ENCODE measurements at regions not wholly inside any gene's neighbourhood (a gene's known extent, or its start where the extent isn't known, plus 50 kb on each side); places are given as distances from the start of the nearest gene placed in this dataset.

GRCh38 chr21:26743524-26743923, 101.7 kb downstream of the ADAMTS1 start:
- intact Hi-C loops (cut with micrococcal nuclease) = no loop called here

GRCh38 chr21:26739189-26739588, 106.0 kb downstream of the ADAMTS1 start:
- intact Hi-C loops (cut with micrococcal nuclease) = no loop called here

- intact Hi-C loops (cut with micrococcal nuclease) = no loop called here
Observed at GRCh38 chr21:26736449-26736848, 108.8 kb downstream of the ADAMTS1 start.

GRCh38 chr21:26732432-26733221, 112.6 kb downstream of the ADAMTS1 start:
- intact Hi-C loops (cut with micrococcal nuclease) = loop anchor here (1.0 kb wide), 1 partner anchor 969 kb away; no protein-coding TSS in a partner anchor

GRCh38 chr21:26719750-26720149, 125.5 kb downstream of the ADAMTS1 start:
- intact Hi-C loops (cut with micrococcal nuclease) = loop anchor here (10.0 kb wide), 1 partner anchor 545 kb away; the partner anchor contains the start of gene APP

- intact Hi-C loops (cut with micrococcal nuclease) = loop anchor here (1.0 to 10.0 kb wide), 2 partner anchors 542 to 822 kb away; partner anchors contain the start of gene APP
Observed at GRCh38 chr21:26717146-26717739, 128.0 kb downstream of the ADAMTS1 start.

- intact Hi-C loops (cut with micrococcal nuclease) = loop anchor here (10.0 kb wide), 1 partner anchor 541 kb away; the partner anchor contains the start of gene APP
Observed at GRCh38 chr21:26715878-26716506, 129.2 kb downstream of the ADAMTS1 start.

GRCh38 chr21:26715116-26715515, 130.1 kb downstream of the ADAMTS1 start:
- intact Hi-C loops (cut with micrococcal nuclease) = loop anchor here (10.0 kb wide), 1 partner anchor 540 kb away; the partner anchor contains the start of gene APP

GRCh38 chr21:26710155-26710554, 135.1 kb downstream of the ADAMTS1 start:
- intact Hi-C loops (cut with micrococcal nuclease) = loop anchor here (10.0 kb wide), 1 partner anchor 535 kb away; the partner anchor contains the start of gene APP

GRCh38 chr21:26709090-26709489, 136.0 kb upstream of the CYYR1 start:
- intact Hi-C loops (cut with micrococcal nuclease) = no loop called here

GRCh38 chr21:26708223-26708800, 135.2 kb upstream of the CYYR1 start:
- intact Hi-C loops (cut with micrococcal nuclease) = no loop called here

- intact Hi-C loops (cut with micrococcal nuclease) = no loop called here
Observed at GRCh38 chr21:26707246-26707645, 134.2 kb upstream of the CYYR1 start.

- intact Hi-C loops (cut with micrococcal nuclease) = no loop called here
Observed at GRCh38 chr21:26698416-26698815, 125.3 kb upstream of the CYYR1 start.

- intact Hi-C loops (cut with micrococcal nuclease) = no loop called here
Observed at GRCh38 chr21:26691416-26691815, 118.3 kb upstream of the CYYR1 start.

GRCh38 chr21:26686705-26687104, 113.6 kb upstream of the CYYR1 start:
- intact Hi-C loops (cut with micrococcal nuclease) = no loop called here

GRCh38 chr21:26686278-26686677, 113.2 kb upstream of the CYYR1 start:
- intact Hi-C loops (cut with micrococcal nuclease) = no loop called here

GRCh38 chr21:26684889-26685288, 111.8 kb upstream of the CYYR1 start:
- intact Hi-C loops (cut with micrococcal nuclease) = no loop called here

GRCh38 chr21:26683996-26684395, 110.9 kb upstream of the CYYR1 start:
- intact Hi-C loops (cut with micrococcal nuclease) = no loop called here

- intact Hi-C loops (cut with micrococcal nuclease) = no loop called here
Observed at GRCh38 chr21:26679284-26679683, 106.2 kb upstream of the CYYR1 start.

GRCh38 chr21:26674323-26674722, 101.2 kb upstream of the CYYR1 start:
- intact Hi-C loops (cut with micrococcal nuclease) = no loop called here

GRCh38 chr21:26669215-26669764, 96.2 kb upstream of the CYYR1 start:
- intact Hi-C loops (cut with micrococcal nuclease) = no loop called here

Measured in T-helper 1 cell treated with Interleukin-12 subunit alpha and Interleukin-12 subunit beta and Interleukin-4 antibody, amounts not matched to agents 30 ng/mL and 1 ng/mL, for 36 hours (primary cell).